PC-9 (cell line): ENCODE measurements at regions not wholly inside any gene's neighbourhood (a gene's known extent, or its start where the extent isn't known, plus 50 kb on each side); places are given as distances from the start of the nearest gene placed in this dataset.

Experiments
- CTCF ChIP-seq: fragments of 200-600 bp; sonication (generic); conservative IDR thresholded peaks from 2 replicates; pipeline ENCODE4 v1.6.1; 2017; ENCODE audit warnings: mixed run types, antibody characterized with exemption, mild to moderate bottlenecking, moderate library complexity
- EZH2 ChIP-seq: fragments of 200-600 bp; sonication (generic); IDR thresholded peaks from 2 replicates; pipeline ENCODE4 v1.8.0; 2017; ENCODE audit warnings: antibody characterized with exemption, low read depth

- TF ChIP-seq CTCF (no peak), EZH2 (no peak)
Measured at GRCh38 chr9:97773091-97773490, 76.0 kb upstream of the XPA start.
